ENCODE measurements at regions not wholly inside any gene's neighbourhood (a gene's known extent, or its start where the extent isn't known, plus 50 kb on each side); places are given as distances from the start of the nearest gene placed in this dataset.

DNA sequence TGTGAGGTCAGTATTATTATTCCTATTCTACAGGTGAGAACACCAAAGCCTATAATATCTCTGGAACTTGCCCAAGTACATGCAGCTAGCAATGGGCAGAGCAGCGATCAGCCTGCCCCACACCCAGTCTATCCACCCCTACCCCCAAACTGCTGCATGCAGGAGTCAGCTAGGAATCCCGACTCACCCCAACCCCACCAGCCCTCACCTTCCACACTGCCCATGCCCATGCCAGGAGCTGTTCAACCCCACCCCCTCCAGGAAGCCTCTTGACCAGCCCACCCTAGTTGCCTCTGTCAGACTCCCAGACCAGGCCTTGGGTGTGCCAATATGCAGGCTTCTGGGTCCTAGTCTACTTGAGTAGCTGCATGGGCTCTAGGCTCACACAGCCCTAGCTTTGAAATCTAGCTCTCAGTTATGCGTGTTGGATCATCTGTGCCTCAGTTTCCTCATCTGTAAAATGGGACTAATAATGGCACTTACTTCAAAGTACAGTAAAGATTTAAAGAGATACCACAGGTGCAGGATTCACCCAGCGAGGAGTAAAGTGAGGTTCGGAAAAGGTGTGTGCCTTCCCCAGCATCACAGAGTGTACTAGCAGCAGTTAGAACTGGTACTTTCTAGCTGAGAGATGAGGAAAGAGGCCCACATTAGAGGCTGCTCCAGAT lies 173.2 kb downstream of the VEGFA start:
- H3K4me2 ChIP-seq (ENCODE audit: low read length): no peak overlapping the region
- H3K4me3 ChIP-seq (ENCODE audit: low read length): no peak overlapping the region
- intact Hi-C loops (cut with micrococcal nuclease): no loop called here
- no peaks in the 10 kb centered on the region for H3K36me3 ChIP-seq (ENCODE audit: low read depth, low read length)
- H3K9me2 ChIP-seq (replicated peaks; ENCODE audit: low read length): no peaks in the 10 kb centered on the region
- POLR2A ChIA-PET (ENCODE audit: unreplicated experiment): no interaction called here
- H3K9me3 ChIP-seq (ENCODE audit: low read length): no peaks in the 10 kb centered on the region
- no peaks in the 10 kb centered on the region for H4K20me1 ChIP-seq (ENCODE audit: low read length)
- TF ChIP-seq, protein P1, sequence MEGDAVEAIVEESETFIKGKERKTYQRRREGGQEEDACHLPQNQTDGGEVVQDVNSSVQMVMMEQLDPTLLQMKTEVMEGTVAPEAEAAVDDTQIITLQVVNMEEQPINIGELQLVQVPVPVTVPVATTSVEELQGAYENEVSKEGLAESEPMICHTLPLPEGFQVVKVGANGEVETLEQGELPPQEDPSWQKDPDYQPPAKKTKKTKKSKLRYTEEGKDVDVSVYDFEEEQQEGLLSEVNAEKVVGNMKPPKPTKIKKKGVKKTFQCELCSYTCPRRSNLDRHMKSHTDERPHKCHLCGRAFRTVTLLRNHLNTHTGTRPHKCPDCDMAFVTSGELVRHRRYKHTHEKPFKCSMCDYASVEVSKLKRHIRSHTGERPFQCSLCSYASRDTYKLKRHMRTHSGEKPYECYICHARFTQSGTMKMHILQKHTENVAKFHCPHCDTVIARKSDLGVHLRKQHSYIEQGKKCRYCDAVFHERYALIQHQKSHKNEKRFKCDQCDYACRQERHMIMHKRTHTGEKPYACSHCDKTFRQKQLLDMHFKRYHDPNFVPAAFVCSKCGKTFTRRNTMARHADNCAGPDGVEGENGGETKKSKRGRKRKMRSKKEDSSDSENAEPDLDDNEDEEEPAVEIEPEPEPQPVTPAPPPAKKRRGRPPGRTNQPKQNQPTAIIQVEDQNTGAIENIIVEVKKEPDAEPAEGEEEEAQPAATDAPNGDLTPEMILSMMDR (conservative IDR thresholded peaks at IDR 0.05; ENCODE audit: low read depth, low read length): no peak
- no peak for TF ChIP-seq EZH2phosphoT487 (IDR thresholded peaks at IDR 0.05; ENCODE audit: borderline replicate concordance, low read length)
- TF ChIP-seq EZH2 (IDR thresholded peaks at IDR 0.05; ENCODE audit: low read length, unreplicated experiment): no peak
- H3K4me1 ChIP-seq (ENCODE audit: insufficient read depth, low read length): no peaks in the 10 kb centered on the region; the same call in 1 of the 2 replicates
- no TSS peak for BruUV-seq (replicated peaks)
- H2AFZ ChIP-seq (ENCODE audit: low read length): no peak overlapping the region
- CTCF ChIA-PET: no interaction called here
- DNase-seq (no peak), ATAC-seq (no peak)
- H3K27ac ChIP-seq (ENCODE audit: low read length): no peak overlapping the region
- H3K79me2 ChIP-seq (ENCODE audit: low read length): no peaks in the 10 kb centered on the region
- H3F3A ChIP-seq (ENCODE audit: low read length, unreplicated experiment): no peaks in the 10 kb centered on the region
- no peak overlapping the region for H3K9ac ChIP-seq (ENCODE audit: low read length)
- no peaks in the 10 kb centered on the region for H3K27me3 ChIP-seq (ENCODE audit: low read length)

DNA sequence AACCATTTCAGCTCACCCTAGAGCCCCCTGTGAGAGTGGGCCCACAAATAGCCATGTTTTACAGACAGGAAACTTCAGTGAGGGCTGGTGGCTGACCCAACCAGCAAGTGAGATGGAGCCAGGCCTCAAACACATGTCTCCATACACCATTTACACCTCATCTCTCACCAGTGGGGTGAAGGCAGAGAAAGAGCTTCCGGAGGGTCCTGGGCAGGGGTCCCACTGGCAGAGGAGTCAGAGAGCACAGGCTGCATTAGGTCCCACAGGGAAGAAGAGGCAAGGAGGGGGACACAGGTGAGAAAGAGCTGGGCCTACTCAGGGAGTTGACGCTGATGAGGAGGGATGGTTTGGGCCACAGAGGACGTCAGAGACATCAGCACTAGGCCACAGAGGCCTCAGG lies 172.6 kb downstream of the VEGFA start:
- intact Hi-C loops (cut with micrococcal nuclease): no loop called here

DNA sequence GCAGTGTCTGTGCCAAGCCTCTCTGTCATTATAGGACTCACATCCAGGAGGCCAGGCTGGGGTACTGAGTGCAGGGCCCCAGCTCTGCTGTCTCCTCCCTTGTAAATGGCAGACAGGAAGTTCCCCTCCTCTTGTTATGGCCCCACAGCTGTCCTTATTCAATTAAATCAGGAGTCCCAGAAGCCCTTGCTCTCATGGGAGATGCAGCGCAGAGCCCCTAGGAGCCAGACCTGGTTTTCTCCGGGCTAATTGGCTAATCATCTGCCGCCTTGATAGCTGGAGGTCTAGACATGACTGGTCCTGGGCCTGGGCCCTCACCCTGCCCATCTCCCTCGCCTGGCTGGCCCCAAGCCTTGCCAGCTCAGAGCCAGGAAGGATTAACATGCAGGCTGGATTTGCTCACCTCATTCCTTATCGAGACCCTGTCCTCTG lies 172.0 kb downstream of the VEGFA start:
- H3K36me3 ChIP-seq (ENCODE audit: low read depth, low read length): no peaks in the 10 kb centered on the region
- POLR2A ChIA-PET (ENCODE audit: unreplicated experiment): no interaction called here
- ATAC-seq (no peak), DNase-seq (no peak)
- no peak overlapping the region for H3K9ac ChIP-seq (ENCODE audit: low read length)
- H3K4me3 ChIP-seq (ENCODE audit: low read length): no peak overlapping the region
- no peaks in the 10 kb centered on the region for H3K9me3 ChIP-seq (ENCODE audit: low read length)
- no peak overlapping the region for H3K4me2 ChIP-seq (ENCODE audit: low read length)
- H2AFZ ChIP-seq (ENCODE audit: low read length): no peak overlapping the region
- H3K27me3 ChIP-seq (ENCODE audit: low read length): no peaks in the 10 kb centered on the region
- no TSS peak for BruUV-seq (replicated peaks)
- no peak overlapping the region for H3K27ac ChIP-seq (ENCODE audit: low read length)
- no peak for TF ChIP-seq EZH2phosphoT487 (IDR thresholded peaks at IDR 0.05; ENCODE audit: borderline replicate concordance, low read length)
- TF ChIP-seq EZH2 (IDR thresholded peaks at IDR 0.05; ENCODE audit: low read length, unreplicated experiment): no peak
- H3K9me2 ChIP-seq (replicated peaks; ENCODE audit: low read length): no peaks in the 10 kb centered on the region
- no peaks in the 10 kb centered on the region; the same call in 1 of the 2 replicates for H3K4me1 ChIP-seq (ENCODE audit: insufficient read depth, low read length)
- intact Hi-C loops (cut with micrococcal nuclease): no loop called here
- CTCF ChIA-PET: no interaction called here
- H4K20me1 ChIP-seq (ENCODE audit: low read length): no peaks in the 10 kb centered on the region
- no peaks in the 10 kb centered on the region for H3F3A ChIP-seq (ENCODE audit: low read length, unreplicated experiment)
- H3K79me2 ChIP-seq (ENCODE audit: low read length): no peaks in the 10 kb centered on the region

More for the DNA sequence above, 172.6 kb downstream of the VEGFA start:
- no peak for ATAC-seq
- H3K27ac ChIP-seq (ENCODE audit: low read length): no peak overlapping the region
- H3K4me2 ChIP-seq (ENCODE audit: low read length): no peak overlapping the region
- BruUV-seq (replicated peaks): no TSS peak
- H3K9me2 ChIP-seq (replicated peaks; ENCODE audit: low read length): no peaks in the 10 kb centered on the region
- no peaks in the 10 kb centered on the region for H3F3A ChIP-seq (ENCODE audit: low read length, unreplicated experiment)
- H3K4me3 ChIP-seq (ENCODE audit: low read length): no peak overlapping the region
- no peaks in the 10 kb centered on the region for H3K27me3 ChIP-seq (ENCODE audit: low read length)
- DNase-seq: no peak
- H3K36me3 ChIP-seq (ENCODE audit: low read depth, low read length): no peaks in the 10 kb centered on the region
- TF ChIP-seq, protein P1 (conservative IDR thresholded peaks at IDR 0.05; ENCODE audit: low read depth, low read length): no peak
- TF ChIP-seq EZH2phosphoT487 (IDR thresholded peaks at IDR 0.05; ENCODE audit: borderline replicate concordance, low read length): no peak
- H4K20me1 ChIP-seq (ENCODE audit: low read length): no peaks in the 10 kb centered on the region
- POLR2A ChIA-PET (ENCODE audit: unreplicated experiment): no interaction called here
- CTCF ChIA-PET: no interaction called here
- no peak overlapping the region for H2AFZ ChIP-seq (ENCODE audit: low read length)
- H3K9ac ChIP-seq (ENCODE audit: low read length): no peak overlapping the region
- H3K9me3 ChIP-seq (ENCODE audit: low read length): no peaks in the 10 kb centered on the region
- no peaks in the 10 kb centered on the region for H3K79me2 ChIP-seq (ENCODE audit: low read length)
- no peaks in the 10 kb centered on the region; the same call in 1 of the 2 replicates for H3K4me1 ChIP-seq (ENCODE audit: insufficient read depth, low read length)
